Lung microvascular endothelial cell (primary cell): ENCODE measurements at regions not wholly inside any gene's neighbourhood (a gene's known extent, or its start where the extent isn't known, plus 50 kb on each side); places are given as distances from the start of the nearest gene placed in this dataset.
"Not testable (repeated sequence)": the region's sequence is repeated elsewhere in the genome, so short reads cannot be mapped to it uniquely, and the experiment has no call there.

Source experiments
- DNase-seq, 2 donors: peaks; one replicate each; pipeline versions ENCODE4 v3.0.0 to v3.0.0-alpha.2; 2010; ENCODE audit warnings: low read depth in 2 of 2

- DNase-seq = not testable (repeated sequence)
These were observed 640.3 kb downstream of the EPHA3 start for GRCh38 chr3:89747541-89748278.

- no peak for DNase-seq
These were observed 655.0 kb downstream of the EPHA3 start for GRCh38 chr3:89762405-89762804.

- DNase-seq = no peak
These were observed 676.0 kb downstream of the EPHA3 start for GRCh38 chr3:89783341-89783927.

GRCh38 chr3:89787485-89787884, 680.1 kb downstream of the EPHA3 start:
- DNase-seq = no peak

- no peak for DNase-seq
These were observed 680.6 kb downstream of the EPHA3 start for GRCh38 chr3:89787979-89788378.

GRCh38 chr3:89795506-89795905, 688.1 kb downstream of the EPHA3 start:
- no peak for DNase-seq

- DNase-seq = no peak
These were observed 695.5 kb downstream of the EPHA3 start for GRCh38 chr3:89802881-89803280.

GRCh38 chr3:89803711-89804110, 696.3 kb downstream of the EPHA3 start:
- no peak for DNase-seq

- no peak for DNase-seq
These were observed 698.7 kb downstream of the EPHA3 start for GRCh38 chr3:89806166-89806565.

- DNase-seq = no peak
These were observed 701.3 kb downstream of the EPHA3 start for GRCh38 chr3:89808680-89809197.

- DNase-seq = no peak
These were observed 706.1 kb downstream of the EPHA3 start for GRCh38 chr3:89813500-89813899.

GRCh38 chr3:89841041-89841440, 733.6 kb downstream of the EPHA3 start:
- no peak for DNase-seq

GRCh38 chr3:89845053-89845452, 737.6 kb downstream of the EPHA3 start:
- no peak for DNase-seq

- no peak for DNase-seq
These were observed 740.5 kb downstream of the EPHA3 start for GRCh38 chr3:89847955-89848354.

- no peak for DNase-seq
These were observed 744.7 kb downstream of the EPHA3 start for GRCh38 chr3:89851974-89852621.

- no peak for DNase-seq
These were observed 752.3 kb downstream of the EPHA3 start for GRCh38 chr3:89859757-89860156.

GRCh38 chr3:89867286-89867685, 759.9 kb downstream of the EPHA3 start:
- DNase-seq = no peak

GRCh38 chr3:89876116-89876515, 768.7 kb downstream of the EPHA3 start:
- DNase-seq = no peak

GRCh38 chr3:89877230-89877629, 769.8 kb downstream of the EPHA3 start:
- DNase-seq = no peak

- DNase-seq = no peak
These were observed 782.0 kb downstream of the EPHA3 start for GRCh38 chr3:89889386-89889785.

- DNase-seq = no peak
These were observed 801.3 kb downstream of the EPHA3 start for GRCh38 chr3:89908711-89909213.

- DNase-seq = no peak
These were observed 804.6 kb downstream of the EPHA3 start for GRCh38 chr3:89912031-89912430.
